Neutrophil (primary cell): ENCODE measurements at regions not wholly inside any gene's neighbourhood (a gene's known extent, or its start where the extent isn't known, plus 50 kb on each side); places are given as distances from the start of the nearest gene placed in this dataset.
"Not testable (repeated sequence)": the region's sequence is repeated elsewhere in the genome, so short reads cannot be mapped to it uniquely, and the experiment has no call there.

Experiments
- H3K27ac ChIP-seq: fragments of 200-600 bp; sonication (generic); 2 replicates; pipeline ENCODE4 v1.5.1; 2016; ENCODE audit warnings: mild to moderate bottlenecking, moderate library complexity
- H3K27me3 ChIP-seq: fragments of 200-600 bp; sonication (generic); 2 replicates; pipeline ENCODE4 v1.6.0; 2016; ENCODE audit warnings: mild to moderate bottlenecking
- H3K36me3 ChIP-seq: fragments of 200-600 bp; sonication (generic); 2 replicates; pipeline ENCODE4 v1.5.1; 2017
- H3K4me1 ChIP-seq, 2 experiments: fragments of 200-600 bp in 1 of 2; sonication (generic) in 1 of 2; 1 replicate in 1 of 2; 2 replicates in 1 of 2; pipeline versions ENCODE4 v1.5.1 to v1.6.1; 2013 to 2016; ENCODE audit warnings: low read depth in 1 of 2, low read length in 1 of 2, mild to moderate bottlenecking in 1 of 2, moderate library complexity in 1 of 2; ENCODE audit not compliant: control insufficient read depth in 1 of 2, insufficient read depth in 1 of 2
- H3K4me3 ChIP-seq, 2 experiments: fragments of 200-600 bp in 1 of 2; sonication (generic) in 1 of 2; 1 replicate in 1 of 2; 2 replicates in 1 of 2; pipeline ENCODE4 v1.5.1; 2013 to 2016; ENCODE audit warnings: low read depth in 1 of 2, low read length in 1 of 2, mild to moderate bottlenecking in 1 of 2, moderate library complexity in 1 of 2
- H3K9me3 ChIP-seq: fragments of 200-600 bp; sonication (generic); 2 replicates; pipeline ENCODE4 v1.5.1; 2016
- TF ChIP-seq, protein P1 (sequence below): fragments of 200-600 bp; sonication (generic); IDR thresholded peaks from 2 replicates; pipeline ENCODE4 v1.5.1; 2016; ENCODE audit warnings: antibody characterized with exemption

DNA sequence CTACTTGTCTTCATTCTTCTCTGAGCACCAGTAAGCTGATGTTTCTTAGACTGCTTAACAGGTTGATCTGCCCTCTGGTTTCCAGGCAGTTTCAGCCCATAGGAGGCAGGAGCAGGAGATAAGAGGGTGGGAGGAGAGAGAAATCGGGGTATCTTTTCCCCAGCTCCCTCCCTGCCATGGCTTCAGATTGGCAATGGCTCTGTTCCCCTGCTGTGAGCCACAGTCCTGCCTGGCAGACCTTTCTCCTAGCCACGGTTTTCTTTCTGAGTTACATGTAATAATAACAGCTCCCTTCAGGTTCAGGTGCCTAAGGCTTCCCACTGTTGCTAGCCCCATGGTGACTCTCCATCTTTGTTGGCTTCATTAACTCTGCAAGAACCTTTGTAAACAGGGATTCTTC is 115.3 kb downstream of the CD83 start:
- no peaks in the 10 kb centered on the region for H3K9me3 ChIP-seq
- H3K4me3 ChIP-seq, result no peak overlapping the region
- TF ChIP-seq, protein P1, sequence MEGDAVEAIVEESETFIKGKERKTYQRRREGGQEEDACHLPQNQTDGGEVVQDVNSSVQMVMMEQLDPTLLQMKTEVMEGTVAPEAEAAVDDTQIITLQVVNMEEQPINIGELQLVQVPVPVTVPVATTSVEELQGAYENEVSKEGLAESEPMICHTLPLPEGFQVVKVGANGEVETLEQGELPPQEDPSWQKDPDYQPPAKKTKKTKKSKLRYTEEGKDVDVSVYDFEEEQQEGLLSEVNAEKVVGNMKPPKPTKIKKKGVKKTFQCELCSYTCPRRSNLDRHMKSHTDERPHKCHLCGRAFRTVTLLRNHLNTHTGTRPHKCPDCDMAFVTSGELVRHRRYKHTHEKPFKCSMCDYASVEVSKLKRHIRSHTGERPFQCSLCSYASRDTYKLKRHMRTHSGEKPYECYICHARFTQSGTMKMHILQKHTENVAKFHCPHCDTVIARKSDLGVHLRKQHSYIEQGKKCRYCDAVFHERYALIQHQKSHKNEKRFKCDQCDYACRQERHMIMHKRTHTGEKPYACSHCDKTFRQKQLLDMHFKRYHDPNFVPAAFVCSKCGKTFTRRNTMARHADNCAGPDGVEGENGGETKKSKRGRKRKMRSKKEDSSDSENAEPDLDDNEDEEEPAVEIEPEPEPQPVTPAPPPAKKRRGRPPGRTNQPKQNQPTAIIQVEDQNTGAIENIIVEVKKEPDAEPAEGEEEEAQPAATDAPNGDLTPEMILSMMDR, result no peak
- H3K27ac ChIP-seq, result no peak overlapping the region
- no peaks in the 10 kb centered on the region for H3K36me3 ChIP-seq
- no peaks in the 10 kb centered on the region for H3K4me1 ChIP-seq
- no peaks in the 10 kb centered on the region for H3K27me3 ChIP-seq

DNA sequence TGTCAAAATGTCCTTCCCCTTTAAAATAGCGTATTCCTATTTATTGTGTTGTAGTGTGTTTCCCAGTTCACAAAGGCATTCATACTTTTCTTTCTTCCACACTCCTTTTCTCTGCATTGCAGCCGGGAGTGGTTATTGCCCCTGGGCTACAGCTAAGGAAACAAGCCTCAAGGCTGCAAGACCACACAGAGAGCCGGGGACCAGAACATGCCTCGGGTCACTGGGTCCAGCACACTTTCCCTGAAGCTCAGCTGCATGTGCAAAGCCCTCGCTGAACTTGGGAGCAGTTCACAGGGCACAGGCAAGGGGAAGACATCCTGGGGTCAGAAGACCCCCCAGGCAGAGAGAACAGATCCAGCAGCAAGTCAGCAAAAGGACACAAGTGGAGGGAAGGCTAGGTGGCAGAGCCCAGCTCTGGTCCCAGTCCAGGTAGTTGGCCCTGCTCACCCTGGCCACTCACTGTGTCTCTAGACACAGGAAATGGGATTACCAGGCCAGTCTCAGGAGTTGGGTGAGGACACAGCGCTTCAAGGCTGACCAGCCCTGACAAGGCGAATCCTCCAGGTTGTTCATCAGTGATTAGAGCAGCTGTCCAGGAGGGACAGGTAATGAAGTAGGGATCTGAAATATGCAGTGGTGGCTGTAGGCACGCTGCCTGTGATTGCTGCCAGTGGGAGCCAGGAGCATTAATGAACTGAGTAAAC is 118.2 kb downstream of the CD83 start:
- TF ChIP-seq, protein P1, result no peak

DNA sequence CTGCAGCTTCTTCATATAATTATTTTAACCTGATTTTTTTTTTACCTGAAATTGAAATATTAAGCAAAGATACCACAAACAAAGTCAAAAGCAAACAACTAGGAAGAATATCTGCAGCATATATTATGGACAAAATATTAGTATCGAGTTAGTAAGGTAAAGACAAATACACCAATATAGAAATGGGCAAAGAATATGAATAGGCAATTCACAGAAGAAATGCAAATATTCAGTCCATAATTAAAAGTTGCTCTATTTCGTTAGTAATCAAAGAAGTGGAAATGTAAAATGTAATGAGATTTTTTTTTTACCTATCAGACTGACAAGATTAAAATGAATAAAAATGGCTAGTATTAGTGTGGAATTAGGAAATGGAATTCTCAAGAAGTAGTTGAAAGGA is 121.5 kb downstream of the CD83 start:
- Histone ChIP-seq H3K27me3 (no peaks in the 10 kb centered on the region), H3K4me1 (peaks cover 0 to 14% of the 10 kb centered on the region in 2 experiments), H3K9me3 (no peaks in the 10 kb centered on the region), H3K4me3 (no peak overlapping the region), H3K27ac (no peak overlapping the region), H3K36me3 (no peaks in the 10 kb centered on the region)
- TF ChIP-seq, protein P1, result no peak

More for the DNA sequence above, 118.2 kb downstream of the CD83 start:
- H3K27me3 ChIP-seq, result no peaks in the 10 kb centered on the region
- H3K4me1 ChIP-seq, result peaks cover 0 to 5% of the 10 kb centered on the region in 2 experiments
- H3K27ac ChIP-seq, result no peak overlapping the region
- H3K36me3 ChIP-seq, result no peaks in the 10 kb centered on the region
- no peak overlapping the region for H3K4me3 ChIP-seq
- no peaks in the 10 kb centered on the region for H3K9me3 ChIP-seq

DNA sequence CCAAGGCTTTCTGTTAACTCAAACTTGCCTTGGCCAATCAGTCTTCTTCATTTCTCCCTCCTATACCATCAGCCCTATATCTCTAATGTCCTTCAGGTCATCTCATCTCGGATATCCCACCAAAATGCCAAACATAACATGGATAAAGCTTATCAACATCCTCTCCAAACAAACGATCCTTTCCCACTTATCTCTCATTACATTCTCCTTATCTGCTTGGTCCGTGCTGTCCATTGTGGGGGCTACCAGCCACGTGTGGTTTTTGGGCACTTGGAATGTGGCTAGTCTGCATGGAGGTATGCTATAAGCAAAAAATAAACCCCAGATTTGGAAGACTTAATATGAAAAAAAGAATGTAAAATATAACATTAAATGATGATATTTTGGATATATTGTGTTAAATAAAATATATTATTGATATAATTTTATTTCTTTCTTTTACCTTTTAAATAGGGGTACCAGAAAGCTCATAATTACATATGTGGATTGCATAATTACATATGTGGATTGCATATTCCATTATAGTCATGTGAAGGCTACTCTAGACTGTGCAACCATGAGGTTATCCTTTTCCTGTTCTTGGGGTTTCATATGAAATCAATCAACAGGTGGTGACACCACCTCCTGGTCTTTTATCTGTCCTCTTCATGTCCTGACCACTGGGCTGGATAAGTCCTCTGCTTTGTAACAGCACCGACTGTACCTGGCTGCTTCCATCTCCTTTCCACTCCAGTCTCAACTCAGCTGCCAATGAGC is 123.0 kb downstream of the CD83 start:
- Histone ChIP-seq H3K4me1 (peaks cover 0 to 14% of the 10 kb centered on the region in 2 experiments), H3K9me3 (no peaks in the 10 kb centered on the region), H3K27ac (no peak overlapping the region), H3K36me3 (no peaks in the 10 kb centered on the region), H3K27me3 (no peaks in the 10 kb centered on the region), H3K4me3 (no peak overlapping the region)
- TF ChIP-seq, protein P1, result no peak

DNA sequence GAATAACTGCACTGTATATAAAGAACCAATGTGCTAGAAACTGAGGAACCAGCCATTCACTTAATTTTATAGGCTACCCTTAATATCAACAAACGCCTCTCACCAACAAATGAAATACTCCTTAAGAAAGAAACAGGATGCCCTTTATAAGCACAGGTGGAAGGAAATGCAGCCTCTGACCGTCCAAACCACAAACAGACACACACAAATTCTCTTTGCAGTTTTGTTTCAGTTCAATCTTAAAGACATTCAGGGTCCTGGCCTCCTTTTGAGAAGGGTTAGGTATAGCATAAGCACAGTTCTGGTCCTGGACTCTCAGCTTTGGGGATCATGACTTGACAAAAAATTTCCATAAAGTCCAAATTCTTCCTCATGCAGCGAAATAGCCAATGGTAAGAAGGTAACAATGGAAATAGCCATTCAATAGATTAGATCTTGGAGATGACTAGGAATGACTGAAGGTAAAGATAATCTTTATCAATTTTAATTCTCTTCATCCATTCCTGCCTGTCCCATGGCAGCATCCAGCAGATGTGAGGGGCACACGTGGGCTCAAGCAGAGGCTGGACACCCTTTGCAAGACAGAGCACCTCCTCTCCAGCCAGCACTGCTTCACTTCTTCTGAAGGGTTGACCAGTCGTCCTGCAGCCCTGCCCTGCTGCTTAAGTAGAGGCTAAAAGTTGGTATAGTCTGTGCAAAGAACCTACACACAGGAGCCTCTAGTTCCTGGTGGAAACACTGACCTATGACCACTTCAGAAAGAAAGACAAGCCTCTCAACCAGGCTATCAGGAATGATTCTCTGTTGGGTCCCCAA is 123.9 kb downstream of the CD83 start:
- peaks cover 0 to 14% of the 10 kb centered on the region in 2 experiments for H3K4me1 ChIP-seq
- no peaks in the 10 kb centered on the region for H3K9me3 ChIP-seq
- TF ChIP-seq, protein P1, result no peak
- no peak overlapping the region for H3K27ac ChIP-seq
- H3K36me3 ChIP-seq, result no peaks in the 10 kb centered on the region
- H3K4me3 ChIP-seq, result no peak overlapping the region
- no peaks in the 10 kb centered on the region for H3K27me3 ChIP-seq

DNA sequence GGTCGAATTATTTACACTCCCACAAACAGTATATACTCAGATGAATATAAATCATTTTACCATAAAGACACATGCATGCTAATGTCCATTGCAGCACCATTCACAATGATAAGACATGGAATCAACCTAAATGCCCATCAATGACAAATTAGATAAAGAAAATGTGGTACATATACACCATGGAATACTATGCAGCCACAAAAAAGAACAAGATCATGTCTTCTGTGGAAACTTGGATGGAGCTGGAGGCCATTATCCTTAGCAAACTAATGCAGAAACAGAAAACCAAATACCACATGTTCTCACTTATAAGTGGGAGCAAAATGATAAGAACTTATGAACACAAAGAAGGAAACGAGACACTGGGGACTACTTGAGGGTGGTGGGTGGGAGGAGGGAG is 125.3 kb downstream of the CD83 start:
- not testable (repeated sequence) for H3K27me3 ChIP-seq, H3K36me3 ChIP-seq, H3K9me3 ChIP-seq, H3K4me3 ChIP-seq, H3K27ac ChIP-seq
- H3K4me1 ChIP-seq, result peaks cover 0 to 14% of the 10 kb centered on the region in 2 experiments
